K562 (cell line): ENCODE measurements at regions not wholly inside any gene's neighbourhood (a gene's known extent, or its start where the extent isn't known, plus 50 kb on each side); places are given as distances from the start of the nearest gene placed in this dataset.
A peak's percentile ranks its signal among the peaks of the same experiment; 100 is the strongest.

Experiments used
- ARID1B ChIP-seq: fragments of 450-650 bp; IDR thresholded peaks from 2 replicates; pipeline ENCODE4 v1.6.1; 2016; ENCODE audit warnings: antibody characterized with exemption, mild to moderate bottlenecking, inconsistent platforms
- ATF7 ChIP-seq: fragments of 450-650 bp; IDR thresholded peaks from 2 replicates; pipeline ENCODE4 v1.7.1; 2014; ENCODE audit warnings: mild to moderate bottlenecking, moderate library complexity
- BRCA1 ChIP-seq, 2 experiments: fragments of 450-650 bp in 1 of 2; sonication (generic) in 1 of 2; formaldehyde crosslinking in 1 of 2; IDR thresholded peaks; 2 replicates each; pipeline versions ENCODE4 v1.5.0 to v1.6.1; 2017 to 2020; ENCODE audit warnings: mild to moderate bottlenecking in 1 of 2, missing genetic modification reagents in 1 of 2
- E2F8 ChIP-seq: fragments of 450-650 bp; IDR thresholded peaks from 2 replicates; pipeline ENCODE4 v1.7.1; 2018; ENCODE audit warnings: mild to moderate bottlenecking, low read depth; ENCODE audit not compliant: partially characterized antibody
- FOXK2 ChIP-seq, 2 experiments: fragments of 450-650 bp; IDR thresholded peaks in 1 of 2; conservative IDR thresholded peaks in 1 of 2; 2 replicates each; pipeline ENCODE4 v1.6.1; 2016; ENCODE audit warnings: low read depth in 2 of 2, mild to moderate bottlenecking in 1 of 2
- FOXP1 ChIP-seq: sonication (generic); formaldehyde crosslinking; IDR thresholded peaks from 2 replicates; pipeline ENCODE4 v1.8.0; 2022; ENCODE audit warnings: mild to moderate bottlenecking, missing genetic modification reagents
- KDM1A ChIP-seq, 2 experiments: fragments of 450-650 bp; IDR thresholded peaks; 2 replicates each; pipeline ENCODE4 v1.6.1; 2016; ENCODE audit warnings: mild to moderate bottlenecking in 2 of 2
- POLR2H ChIP-seq: IDR thresholded peaks from 2 replicates; pipeline ENCODE4 v1.6.1; 2016; ENCODE audit warnings: missing genetic modification characterization, low read depth, mild to moderate bottlenecking, control low read depth, missing compliant biosample characterization, moderate library complexity
- RBM14 ChIP-seq: fragments of 200-400 bp; formaldehyde crosslinking; IDR thresholded peaks from 2 replicates; pipeline ENCODE4 v1.6.1; 2018; ENCODE audit warnings: low read depth, mild to moderate bottlenecking, low read length, moderate library complexity, borderline replicate concordance; ENCODE audit not compliant: insufficient read depth
- TRIM24 ChIP-seq, 2 experiments: fragments of 450-650 bp; IDR thresholded peaks; 2 replicates each; pipeline ENCODE4 v1.6.1; 2016
- ZC3H8 ChIP-seq: fragments of 450-650 bp; IDR thresholded peaks from 2 replicates; pipeline ENCODE4 v1.6.1; 2017
- ZFX ChIP-seq: sonication (generic); formaldehyde crosslinking; IDR thresholded peaks from 2 replicates; pipeline ENCODE4 v1.8.0; 2022; ENCODE audit warnings: mild to moderate bottlenecking, missing genetic modification reagents, moderate library complexity
- ZKSCAN8 ChIP-seq: fragments of 200-800 bp; sonication (Bioruptor generic); IDR thresholded peaks from 2 replicates; pipeline ENCODE4 v1.6.1; 2016; ENCODE audit warnings: missing genetic modification characterization, missing compliant biosample characterization
- ZNF174 ChIP-seq: fragments of 250-450 bp; sonication (Bioruptor Pico); IDR thresholded peaks from 2 replicates; pipeline ENCODE4 v1.4.0; 2020; ENCODE audit warnings: mild to moderate bottlenecking
- ZNF318 ChIP-seq, 2 experiments: fragments of 450-650 bp; IDR thresholded peaks; 2 replicates each; pipeline ENCODE4 v1.6.1; 2016; ENCODE audit warnings: mild to moderate bottlenecking in 2 of 2, borderline replicate concordance in 1 of 2, low read depth in 1 of 2, moderate library complexity in 1 of 2
- ZNF766 ChIP-seq: fragments of 200-800 bp; sonication (Bioruptor generic); conservative IDR thresholded peaks from 2 replicates; pipeline ENCODE4 v1.6.1; 2016; ENCODE audit warnings: missing genetic modification characterization, missing compliant biosample characterization
- TF ChIP-seq, protein P1 (sequence below): fragments of 200-800 bp; sonication (Bioruptor generic); IDR thresholded peaks from 2 replicates; pipeline ENCODE4 v1.6.1; 2017; ENCODE audit warnings: missing genetic modification characterization, missing compliant biosample characterization

DNA sequence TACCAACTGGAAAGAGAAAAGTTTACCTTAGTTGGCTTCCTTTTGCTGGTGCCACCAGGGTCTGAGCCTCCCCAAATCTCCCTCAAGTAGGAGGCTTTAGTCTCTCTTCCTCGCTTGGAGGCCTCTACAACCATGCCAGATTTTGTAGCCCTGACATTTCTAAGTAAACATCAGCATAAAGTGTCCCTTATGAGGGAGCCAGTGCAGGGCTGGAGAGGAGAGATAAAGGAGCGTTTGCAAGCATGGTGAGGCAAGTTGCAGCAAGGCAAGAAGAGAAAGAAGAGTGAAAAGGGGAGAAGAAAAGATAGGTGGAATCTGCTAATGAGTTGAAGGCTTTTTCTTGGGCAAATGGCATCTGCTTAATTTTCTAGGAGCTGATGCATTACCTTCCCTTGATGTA, 82.7 kb upstream of the FNDC3B start (continued):
- TF ChIP-seq FOXP1 (CRISPR knock-in tag) (peak; percentile 76; the same call in 1 of the 2 replicates), ZC3H8 (no peak), ZNF174 (CRISPR knock-in tag) (no peak), ATF7 (peak; percentile 39; the same call in 1 of the 2 replicates), KDM1A (IDR thresholded peaks at IDR 0.05) (peak; percentile 69 to 78; a peak in 3 of 4 replicates), POLR2H (tag) (no peak), E2F8 (peak; percentile 31), ZNF766 (CRISPR knock-in tag) (peak; percentile 23; the same call in 1 of the 2 replicates), TRIM24 (IDR thresholded peaks at IDR 0.05) (peak; percentile 80 to 85), ZKSCAN8 (CRISPR knock-in tag) (peak; percentile 43; the same call in 1 of the 2 replicates), BRCA1 (IDR thresholded peaks at IDR 0.05) (no peak), BRCA1 (CRISPR knock-in tag; IDR thresholded peaks at IDR 0.05) (no peak), ARID1B (peak; percentile 94), FOXK2 (conservative IDR thresholded peaks at IDR 0.05 in 1 of 2, IDR thresholded peaks at IDR 0.05 in 1 of 2; ENCODE audit: low read depth in 2 of 2) (peak; percentile 65 to 76; a peak in 3 of 4 replicates), RBM14 (no peak), ZNF318 (IDR thresholded peaks at IDR 0.05; ENCODE audit: borderline replicate concordance in 1 of 2, low read depth in 1 of 2) (no peak), ZFX (CRISPR knock-in tag) (peak; percentile 81)
- TF ChIP-seq, protein P1, sequence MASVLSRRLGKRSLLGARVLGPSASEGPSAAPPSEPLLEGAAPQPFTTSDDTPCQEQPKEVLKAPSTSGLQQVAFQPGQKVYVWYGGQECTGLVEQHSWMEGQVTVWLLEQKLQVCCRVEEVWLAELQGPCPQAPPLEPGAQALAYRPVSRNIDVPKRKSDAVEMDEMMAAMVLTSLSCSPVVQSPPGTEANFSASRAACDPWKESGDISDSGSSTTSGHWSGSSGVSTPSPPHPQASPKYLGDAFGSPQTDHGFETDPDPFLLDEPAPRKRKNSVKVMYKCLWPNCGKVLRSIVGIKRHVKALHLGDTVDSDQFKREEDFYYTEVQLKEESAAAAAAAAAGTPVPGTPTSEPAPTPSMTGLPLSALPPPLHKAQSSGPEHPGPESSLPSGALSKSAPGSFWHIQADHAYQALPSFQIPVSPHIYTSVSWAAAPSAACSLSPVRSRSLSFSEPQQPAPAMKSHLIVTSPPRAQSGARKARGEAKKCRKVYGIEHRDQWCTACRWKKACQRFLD, result peak; percentile 69; the same call in 1 of the 2 replicates
